GM13976 (cell line): ENCODE measurements at regions not wholly inside any gene's neighbourhood (a gene's known extent, or its start where the extent isn't known, plus 50 kb on each side); places are given as distances from the start of the nearest gene placed in this dataset.

Experiments used
- DNase-seq: peaks from one replicate; pipeline ENCODE4 v3.0.0; 2012; ENCODE audit warnings: low spot score
- CTCF ChIP-seq: IDR thresholded peaks from 2 replicates; pipeline ENCODE4 v1.5.1; 2012; ENCODE audit warnings: borderline replicate concordance, mild to moderate bottlenecking; ENCODE audit not compliant: insufficient read depth; ENCODE audit errors: extremely low read depth, missing control alignments, control extremely low read depth
- in situ Hi-C: fragments of 300-500 bp; cut with MboI; formaldehyde crosslinking; loops from one replicate; pipeline ENCODE4 v1.12.0; 2022; ENCODE audit warnings: low sequenced_read_pairs, mixed read lengths, inconsistent platforms; ENCODE audit not compliant: unreplicated experiment

- in situ Hi-C loops: no loop called here
- no peak for TF ChIP-seq CTCF
- no peak for DNase-seq
Observed at GRCh38 chr4:152247271-152247975, 288.5 kb downstream of the FBXW7 start.

GRCh38 chr4:152246659-152247058 is 289.2 kb downstream of the FBXW7 start:
- no peak for DNase-seq

GRCh38 chr4:152245680-152246079 is 290.2 kb downstream of the FBXW7 start:
- DNase-seq: no peak
- in situ Hi-C loops: no loop called here
- no peak for TF ChIP-seq CTCF

More at GRCh38 chr4:152246659-152247058, 289.2 kb downstream of the FBXW7 start:
- no peak for TF ChIP-seq CTCF
- in situ Hi-C loops: no loop called here

GRCh38 chr4:152244659-152245058 is 291.2 kb downstream of the FBXW7 start:
- in situ Hi-C loops: no loop called here
- no peak for TF ChIP-seq CTCF
- DNase-seq: no peak

GRCh38 chr4:152243896-152244595 is 291.8 kb downstream of the FBXW7 start:
- DNase-seq: no peak
- no peak for TF ChIP-seq CTCF
- in situ Hi-C loops: no loop called here

GRCh38 chr4:152243206-152243605 is 292.7 kb downstream of the FBXW7 start:
- no peak for TF ChIP-seq CTCF
- in situ Hi-C loops: no loop called here
- no peak for DNase-seq
